Left lobe of liver (tissue), 2 donors: ENCODE measurements at regions not wholly inside any gene's neighbourhood (a gene's known extent, or its start where the extent isn't known, plus 50 kb on each side); places are given as distances from the start of the nearest gene placed in this dataset.

Experiments
- ATAC-seq: fragments of 200-7000 bp; cut with Tn5 transposase; one replicate; pipeline ENCODE4 v1.9.1; 2020; ENCODE audit warnings: mild to moderate bottlenecking, moderate library complexity
- DNase-seq: peaks from one replicate; pipeline ENCODE4 v3.0.0-alpha.2; 2020; ENCODE audit warnings: low spot score
- donor health status: DM: no; HTN: no; CAD: no; lungs with moderate emphysema.
- donor health status: DM: no; HTN: yes; CAD: no.

- DNase-seq (no peak), ATAC-seq (peak; percentile 20)
Observed at GRCh38 chr7:22565315-22565811, 65.4 kb upstream of the STEAP1B start.

GRCh38 chr7:22564511-22565045 lies 64.6 kb upstream of the STEAP1B start:
- peak; percentile 6 for ATAC-seq
- DNase-seq: no peak

- ATAC-seq (no peak), DNase-seq (no peak)
Observed at GRCh38 chr7:22563621-22564241, 63.7 kb upstream of the STEAP1B start.

GRCh38 chr7:22563032-22563501 lies 63.1 kb upstream of the STEAP1B start:
- ATAC-seq (no peak), DNase-seq (no peak)

- no peak for ATAC-seq
Observed at GRCh38 chr7:22561895-22562593, 62.1 kb upstream of the STEAP1B start.

GRCh38 chr7:22561321-22561811 lies 61.4 kb upstream of the STEAP1B start:
- DNase-seq (no peak), ATAC-seq (no peak)

More at GRCh38 chr7:22561895-22562593, 62.1 kb upstream of the STEAP1B start:
- no peak for DNase-seq

GRCh38 chr7:22559829-22560489 lies 60.0 kb upstream of the STEAP1B start:
- ATAC-seq: peak; percentile 96
- DNase-seq: peak; percentile 66

GRCh38 chr7:22557167-22557566 lies 57.2 kb upstream of the STEAP1B start:
- DNase-seq: no peak

GRCh38 chr7:22555476-22555875 lies 55.5 kb upstream of the STEAP1B start:
- ATAC-seq (peak; percentile 61), DNase-seq (peak; percentile 53)

More at GRCh38 chr7:22557167-22557566, 57.2 kb upstream of the STEAP1B start:
- ATAC-seq: no peak

- DNase-seq (peak; percentile 10), ATAC-seq (no peak)
Observed at GRCh38 chr7:22554184-22554583, 54.2 kb upstream of the STEAP1B start.

GRCh38 chr7:22551768-22552513 lies 52.0 kb upstream of the STEAP1B start:
- no peak for ATAC-seq
- DNase-seq: no peak

GRCh38 chr7:22550514-22551030 lies 50.6 kb upstream of the STEAP1B start:
- DNase-seq: no peak
- ATAC-seq: no peak

- ATAC-seq: peak; percentile 62
Observed at GRCh38 chr7:22549667-22550513, 49.9 kb upstream of the STEAP1B start.

More at GRCh38 chr7:22549667-22550513, 49.9 kb upstream of the STEAP1B start:
- no peak for DNase-seq
